ENCODE measurements at regions not wholly inside any gene's neighbourhood (a gene's known extent, or its start where the extent isn't known, plus 50 kb on each side); places are given as distances from the start of the nearest gene placed in this dataset.

GRCh38 chr10:58897236-58897635 is 279.2 kb upstream of the PHYHIPL start (continued):
- no peak for TF ChIP-seq ZNF592 (IDR thresholded peaks at IDR 0.05)
- no peak for TF ChIP-seq ZNF687 (IDR thresholded peaks at IDR 0.05)
- no peak for TF ChIP-seq ZZZ3 (IDR thresholded peaks at IDR 0.05; ENCODE audit: control insufficient read depth, insufficient read length, low read depth)
- no peak for TF ChIP-seq CEBPZ (IDR thresholded peaks at IDR 0.05; ENCODE audit: low read depth, low read length)
- no peak for TF ChIP-seq RBBP5 (conservative IDR thresholded peaks at IDR 0.05)
- no peak for TF ChIP-seq HSF1 (IDR thresholded peaks at IDR 0.05; ENCODE audit: low read depth, low read length)
- TF ChIP-seq HDGF (IDR thresholded peaks at IDR 0.05) = no peak

All from GM12878 (cell line).